ENCODE measurements at regions not wholly inside any gene's neighbourhood (a gene's known extent, or its start where the extent isn't known, plus 50 kb on each side); places are given as distances from the start of the nearest gene placed in this dataset.

DNA sequence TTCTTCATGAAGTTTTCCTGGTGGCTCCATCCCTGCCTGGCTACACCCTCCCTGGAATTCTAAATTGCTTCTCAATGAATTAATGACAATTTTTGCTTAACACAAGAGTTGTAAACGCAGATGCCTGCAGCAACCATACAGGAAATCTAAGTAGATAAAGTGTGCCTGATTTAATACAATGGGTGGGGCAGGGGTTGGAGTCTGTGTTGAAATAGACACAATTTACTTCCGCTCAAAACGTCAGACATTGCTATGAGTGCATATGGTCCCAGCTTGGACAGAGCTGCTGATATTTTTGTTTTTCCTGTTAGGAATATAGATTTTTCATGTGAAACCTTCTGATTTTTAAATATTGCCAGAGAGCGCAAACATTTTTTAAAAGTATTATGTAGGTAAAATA is 1235.0 kb upstream of the SORCS1 start:
- 74 to 80% methylated on average over 4 of the region's 4 CpGs for WGBS, 2 donors
- no peaks in the 10 kb centered on the region for H3K4me1 ChIP-seq (ENCODE audit: control insufficient read depth in 1 of 2, insufficient read depth in 2 of 2, low read length in 2 of 2)
- no peak overlapping the region for H3K27ac ChIP-seq (ENCODE audit: low read depth in 1 of 2, low read length in 2 of 2)
- DNase-seq (no peak), ATAC-seq (ENCODE audit: low FRiP score) (no peak)
- intact Hi-C loops (cut with DNase I), result no loop called here
- H3K36me3 ChIP-seq (ENCODE audit: control insufficient read depth in 1 of 2, insufficient read depth in 2 of 2, low read length in 1 of 2), result no peaks in the 10 kb centered on the region
- peaks cover 0 to 3% of the 10 kb centered on the region in 2 donors for H3K27me3 ChIP-seq (ENCODE audit: control insufficient read depth in 1 of 2, insufficient read depth in 2 of 2, low read length in 1 of 2)
- peaks cover 1% of the 10 kb centered on the region for H3K9me3 ChIP-seq (ENCODE audit: control insufficient read depth, low read length)
- no peak overlapping the region for H3K4me3 ChIP-seq (ENCODE audit: low read length in 2 of 2)

DNA sequence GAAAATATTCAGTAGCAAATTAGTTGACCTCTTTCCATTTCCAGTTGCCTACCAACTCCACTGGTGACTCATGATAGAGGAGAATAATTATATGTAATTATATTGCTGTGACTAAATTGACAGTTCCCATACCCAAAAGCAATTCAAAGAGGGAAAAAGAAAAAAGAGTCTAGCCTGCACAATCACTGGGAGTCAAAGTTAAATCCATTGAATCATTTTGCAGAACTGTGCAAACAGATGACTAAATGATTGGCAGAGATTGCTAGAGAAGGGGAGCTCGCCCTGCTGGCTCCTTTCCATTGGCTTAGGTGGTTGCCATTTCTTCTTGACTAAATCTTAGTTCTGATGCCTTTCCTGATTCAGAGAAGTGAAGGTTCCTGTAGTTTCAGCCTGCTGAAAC is 1228.6 kb upstream of the SORCS1 start:
- H3K27me3 ChIP-seq (ENCODE audit: control insufficient read depth in 1 of 2, insufficient read depth in 2 of 2, low read length in 1 of 2), result no peaks in the 10 kb centered on the region
- 4 to 12% methylated on average over 1 of the region's 1 CpG for WGBS, 2 donors

DNA sequence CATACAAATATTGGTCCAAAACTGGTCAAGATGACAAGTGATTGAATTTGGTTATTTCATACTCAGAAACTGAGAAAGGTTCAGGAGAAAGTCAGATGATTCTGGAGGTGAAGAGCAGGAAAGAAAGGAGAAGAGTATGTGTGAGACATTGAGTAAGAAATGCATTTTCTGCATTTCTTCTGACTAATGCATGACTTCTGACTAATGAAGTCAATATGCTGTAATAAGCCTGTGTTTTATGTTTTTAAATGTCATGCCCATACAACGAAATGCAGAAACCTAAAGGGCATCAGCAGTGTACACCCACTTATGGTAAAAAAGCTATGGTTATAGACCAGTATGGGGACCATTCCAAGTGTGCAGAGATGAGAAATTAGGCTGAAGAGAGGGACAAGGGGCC is 1227.8 kb upstream of the SORCS1 start:
- DNase-seq (no peak), ATAC-seq (ENCODE audit: low FRiP score) (no peak)
- no peaks in the 10 kb centered on the region for H3K36me3 ChIP-seq (ENCODE audit: control insufficient read depth in 1 of 2, insufficient read depth in 2 of 2, low read length in 1 of 2)
- H3K27me3 ChIP-seq (ENCODE audit: control insufficient read depth in 1 of 2, insufficient read depth in 2 of 2, low read length in 1 of 2), result no peaks in the 10 kb centered on the region
- H3K4me1 ChIP-seq (ENCODE audit: control insufficient read depth in 1 of 2, insufficient read depth in 2 of 2, low read length in 2 of 2), result no peaks in the 10 kb centered on the region
- H3K4me3 ChIP-seq (ENCODE audit: low read length in 2 of 2), result no peak overlapping the region
- H3K9me3 ChIP-seq (ENCODE audit: control insufficient read depth, low read length), result no peaks in the 10 kb centered on the region
- WGBS, 2 donors, result 48 to 63% methylated on average over 1 of the region's 1 CpG
- H3K27ac ChIP-seq (ENCODE audit: low read depth in 1 of 2, low read length in 2 of 2), result no peak overlapping the region
- intact Hi-C loops (cut with DNase I), result no loop called here

More for the DNA sequence above, 1228.6 kb upstream of the SORCS1 start:
- Histone ChIP-seq H3K36me3 (ENCODE audit: control insufficient read depth in 1 of 2, insufficient read depth in 2 of 2, low read length in 1 of 2) (no peaks in the 10 kb centered on the region), H3K4me3 (ENCODE audit: low read length in 2 of 2) (no peak overlapping the region), H3K27ac (ENCODE audit: low read depth in 1 of 2, low read length in 2 of 2) (no peak overlapping the region), H3K4me1 (ENCODE audit: control insufficient read depth in 1 of 2, insufficient read depth in 2 of 2, low read length in 2 of 2) (no peaks in the 10 kb centered on the region), H3K9me3 (ENCODE audit: control insufficient read depth, low read length) (no peaks in the 10 kb centered on the region)
- intact Hi-C loops (cut with DNase I), result no loop called here
- no peak for ATAC-seq (ENCODE audit: low FRiP score)
- DNase-seq, result no peak

DNA sequence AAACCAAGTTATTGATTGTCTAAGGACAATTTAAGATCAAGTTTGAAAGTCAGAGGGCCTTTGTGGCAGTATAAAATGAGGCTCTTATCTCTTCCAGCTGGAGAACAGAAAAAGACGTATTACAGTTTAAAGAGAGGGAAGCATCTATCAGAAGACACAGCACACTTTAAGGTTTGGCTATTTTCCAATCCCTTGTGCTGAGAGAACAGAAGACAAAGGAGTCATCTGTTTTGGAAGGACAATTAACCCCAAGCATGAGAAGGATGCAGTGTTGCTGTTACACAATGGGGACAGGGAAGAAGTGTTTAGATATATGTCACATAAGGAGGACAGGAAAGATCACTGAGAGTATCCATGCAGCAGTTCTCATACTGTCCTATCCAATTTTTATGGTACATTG is 1224.2 kb upstream of the SORCS1 start:
- ATAC-seq (ENCODE audit: low FRiP score) (no peak), DNase-seq (no peak)
- H3K4me1 ChIP-seq (ENCODE audit: control insufficient read depth in 1 of 2, insufficient read depth in 2 of 2, low read length in 2 of 2), result no peaks in the 10 kb centered on the region
- H3K36me3 ChIP-seq (ENCODE audit: control insufficient read depth in 1 of 2, insufficient read depth in 2 of 2, low read length in 1 of 2), result no peaks in the 10 kb centered on the region
- H3K9me3 ChIP-seq (ENCODE audit: control insufficient read depth, low read length), result no peaks in the 10 kb centered on the region
- WGBS, 2 donors, result 79 to 84% methylated on average over 1 of the region's 1 CpG
- no peak overlapping the region for H3K4me3 ChIP-seq (ENCODE audit: low read length in 2 of 2)
- H3K27ac ChIP-seq (ENCODE audit: low read depth in 1 of 2, low read length in 2 of 2), result no peak overlapping the region
- intact Hi-C loops (cut with DNase I), result no loop called here
- no peaks in the 10 kb centered on the region for H3K27me3 ChIP-seq (ENCODE audit: control insufficient read depth in 1 of 2, insufficient read depth in 2 of 2, low read length in 1 of 2)

DNA sequence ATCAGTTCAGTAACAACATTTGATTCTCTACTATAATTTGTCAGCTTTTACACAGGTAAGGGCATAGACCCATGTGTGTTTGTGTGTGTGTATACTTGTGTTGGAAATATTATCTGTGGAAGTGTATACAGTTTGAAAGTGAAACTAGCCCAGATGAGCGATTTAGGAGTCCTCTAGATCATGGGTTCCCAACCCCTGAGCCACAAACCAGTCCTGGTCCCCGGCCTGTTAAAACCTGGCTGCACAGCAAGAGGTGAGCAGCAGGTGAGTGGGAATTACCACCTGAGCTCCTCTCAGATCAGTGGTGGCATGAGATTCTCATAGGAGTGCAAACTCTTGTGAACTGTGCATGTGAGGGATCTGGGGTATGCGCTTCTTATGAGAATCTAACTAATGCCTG is 1221.5 kb upstream of the SORCS1 start:
- Histone ChIP-seq H3K4me1 (ENCODE audit: control insufficient read depth in 1 of 2, insufficient read depth in 2 of 2, low read length in 2 of 2) (no peaks in the 10 kb centered on the region), H3K27me3 (ENCODE audit: control insufficient read depth in 1 of 2, insufficient read depth in 2 of 2, low read length in 1 of 2) (no peaks in the 10 kb centered on the region), H3K9me3 (ENCODE audit: control insufficient read depth, low read length) (no peaks in the 10 kb centered on the region), H3K27ac (ENCODE audit: low read depth in 1 of 2, low read length in 2 of 2) (no peak overlapping the region), H3K4me3 (ENCODE audit: low read length in 2 of 2) (no peak overlapping the region), H3K36me3 (ENCODE audit: control insufficient read depth in 1 of 2, insufficient read depth in 2 of 2, low read length in 1 of 2) (no peaks in the 10 kb centered on the region)
- 84 to 88% methylated on average over 3 of the region's 3 CpGs for WGBS, 2 donors
- intact Hi-C loops (cut with DNase I), result no loop called here
- DNase-seq (no peak), ATAC-seq (ENCODE audit: low FRiP score) (no peak)

DNA sequence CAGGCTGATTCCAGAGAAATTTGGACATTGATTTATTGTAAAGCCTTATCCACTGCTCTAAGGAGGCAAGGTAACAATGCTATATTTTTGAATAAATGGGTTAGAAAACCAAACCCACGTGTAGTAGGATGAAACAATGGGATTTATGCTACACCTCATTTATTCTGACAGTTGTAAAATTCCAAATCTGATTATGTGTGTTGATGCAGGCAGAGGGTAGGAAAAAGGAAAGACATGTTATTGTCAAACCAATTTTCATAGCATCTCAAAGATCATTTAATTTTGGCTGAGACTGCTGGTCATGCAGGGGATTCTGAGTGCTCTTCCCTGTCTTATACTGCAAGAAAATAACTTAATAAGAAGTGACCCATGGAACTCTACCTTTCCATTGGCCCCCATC is 1219.9 kb upstream of the SORCS1 start:
- 46 to 50% methylated on average over 1 of the region's 1 CpG for WGBS, 2 donors
- Histone ChIP-seq H3K9me3 (ENCODE audit: control insufficient read depth, low read length) (no peaks in the 10 kb centered on the region), H3K4me1 (ENCODE audit: control insufficient read depth in 1 of 2, insufficient read depth in 2 of 2, low read length in 2 of 2) (no peaks in the 10 kb centered on the region), H3K36me3 (ENCODE audit: control insufficient read depth in 1 of 2, insufficient read depth in 2 of 2, low read length in 1 of 2) (no peaks in the 10 kb centered on the region), H3K4me3 (ENCODE audit: low read length in 2 of 2) (no peak overlapping the region), H3K27ac (ENCODE audit: low read depth in 1 of 2, low read length in 2 of 2) (no peak overlapping the region), H3K27me3 (ENCODE audit: control insufficient read depth in 1 of 2, insufficient read depth in 2 of 2, low read length in 1 of 2) (no peaks in the 10 kb centered on the region)
- ATAC-seq (ENCODE audit: low FRiP score), result no peak
- intact Hi-C loops (cut with DNase I), result no loop called here
- DNase-seq, result no peak

DNA sequence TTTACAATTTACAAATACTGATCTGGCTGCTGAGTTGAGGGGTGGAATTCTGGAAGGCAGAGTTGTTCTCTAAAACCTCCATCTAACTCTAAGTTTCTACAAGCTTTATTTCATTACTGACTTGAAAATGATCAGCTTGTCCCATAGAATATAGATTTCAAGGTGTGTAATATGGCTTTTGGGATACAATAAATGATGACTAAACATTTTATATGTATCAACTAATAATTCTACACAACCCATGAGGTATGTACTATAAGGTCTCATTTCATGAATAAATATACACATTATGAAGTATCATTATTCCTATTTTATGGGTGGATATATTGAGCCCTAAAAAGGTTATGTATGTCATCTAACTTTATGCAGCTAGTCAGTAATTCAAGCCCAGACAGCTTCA is 1214.3 kb upstream of the SORCS1 start:
- H3K36me3 ChIP-seq (ENCODE audit: control insufficient read depth in 1 of 2, insufficient read depth in 2 of 2, low read length in 1 of 2), result no peaks in the 10 kb centered on the region
- no peaks in the 10 kb centered on the region for H3K9me3 ChIP-seq (ENCODE audit: control insufficient read depth, low read length)
- intact Hi-C loops (cut with DNase I), result no loop called here
- H3K4me3 ChIP-seq (ENCODE audit: low read length in 2 of 2), result no peak overlapping the region
- no peak for ATAC-seq (ENCODE audit: low FRiP score)
- H3K27ac ChIP-seq (ENCODE audit: low read depth in 1 of 2, low read length in 2 of 2), result no peak overlapping the region
- DNase-seq, result no peak
- no peaks in the 10 kb centered on the region for H3K27me3 ChIP-seq (ENCODE audit: control insufficient read depth in 1 of 2, insufficient read depth in 2 of 2, low read length in 1 of 2)
- no peaks in the 10 kb centered on the region for H3K4me1 ChIP-seq (ENCODE audit: control insufficient read depth in 1 of 2, insufficient read depth in 2 of 2, low read length in 2 of 2)

DNA sequence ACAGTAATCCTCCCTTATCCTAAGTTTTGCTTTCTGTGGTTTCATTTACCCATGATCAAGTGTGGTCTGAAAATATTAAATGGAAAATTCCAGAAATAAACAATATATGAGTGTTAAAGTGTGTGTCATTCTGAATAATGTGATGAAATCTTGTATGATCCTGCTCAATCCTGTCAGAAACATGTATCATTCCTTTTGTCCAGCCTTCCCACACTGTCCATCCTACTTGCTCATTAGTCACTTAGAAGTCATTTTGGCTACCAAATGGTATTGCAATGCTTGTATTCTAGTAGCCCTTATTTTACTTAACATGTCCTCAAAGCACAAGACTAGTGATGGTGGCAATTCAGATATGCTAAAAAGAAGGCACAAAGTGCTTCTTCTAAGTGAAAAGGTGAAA is 1211.2 kb upstream of the SORCS1 start:
- no peaks in the 10 kb centered on the region for H3K36me3 ChIP-seq (ENCODE audit: control insufficient read depth in 1 of 2, insufficient read depth in 2 of 2, low read length in 1 of 2)
- DNase-seq, result no peak

DNA sequence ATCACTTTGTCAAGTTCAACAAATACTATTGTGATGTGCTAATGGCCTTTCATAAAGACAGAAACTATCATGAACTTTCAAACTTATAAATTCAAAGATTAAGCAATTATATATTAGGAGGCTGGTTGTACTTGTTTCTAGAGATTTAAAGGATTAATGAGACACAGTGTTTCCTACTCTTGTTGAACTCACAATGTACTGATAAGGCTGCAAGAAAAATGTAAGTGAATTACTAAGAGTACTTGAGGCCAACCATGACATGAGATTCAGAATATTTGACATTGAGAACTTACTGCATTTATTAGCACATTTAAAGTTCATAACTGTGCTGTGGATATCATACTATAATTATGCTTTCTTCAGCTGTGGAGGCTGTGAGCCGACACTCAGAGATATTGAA is 1210.5 kb upstream of the SORCS1 start:
- intact Hi-C loops (cut with DNase I), result no loop called here

More for the DNA sequence above, 1211.2 kb upstream of the SORCS1 start:
- Histone ChIP-seq H3K27me3 (ENCODE audit: control insufficient read depth in 1 of 2, insufficient read depth in 2 of 2, low read length in 1 of 2) (no peaks in the 10 kb centered on the region), H3K27ac (ENCODE audit: low read depth in 1 of 2, low read length in 2 of 2) (no peak overlapping the region), H3K4me3 (ENCODE audit: low read length in 2 of 2) (no peak overlapping the region), H3K9me3 (ENCODE audit: control insufficient read depth, low read length) (no peaks in the 10 kb centered on the region), H3K4me1 (ENCODE audit: control insufficient read depth in 1 of 2, insufficient read depth in 2 of 2, low read length in 2 of 2) (no peaks in the 10 kb centered on the region)
- intact Hi-C loops (cut with DNase I), result no loop called here
- ATAC-seq (ENCODE audit: low FRiP score), result no peak

DNA sequence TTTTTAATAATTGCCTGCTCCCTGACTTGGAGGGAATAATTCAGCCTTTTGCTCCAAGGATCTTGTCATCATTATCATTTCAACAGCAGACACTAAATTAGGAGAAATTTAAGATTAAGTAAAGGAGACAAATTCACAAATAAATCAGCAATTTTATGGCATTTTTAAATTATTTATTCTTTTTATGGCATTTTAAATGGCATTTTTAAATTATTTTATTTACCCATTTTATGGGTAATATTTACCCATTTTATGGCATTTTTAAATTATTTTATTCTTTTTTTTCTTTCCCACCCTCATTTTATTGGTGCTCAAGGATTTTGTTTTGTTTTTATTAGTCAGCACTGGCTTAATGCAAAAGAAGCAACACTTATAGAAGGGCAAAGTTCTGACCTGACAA is 1201.0 kb upstream of the SORCS1 start:
- Histone ChIP-seq H3K27me3 (ENCODE audit: control insufficient read depth in 1 of 2, insufficient read depth in 2 of 2, low read length in 1 of 2) (no peaks in the 10 kb centered on the region), H3K4me3 (ENCODE audit: low read length in 2 of 2) (no peak overlapping the region), H3K36me3 (ENCODE audit: control insufficient read depth in 1 of 2, insufficient read depth in 2 of 2, low read length in 1 of 2) (no peaks in the 10 kb centered on the region), H3K4me1 (ENCODE audit: control insufficient read depth in 1 of 2, insufficient read depth in 2 of 2, low read length in 2 of 2) (no peaks in the 10 kb centered on the region), H3K9me3 (ENCODE audit: control insufficient read depth, low read length) (no peaks in the 10 kb centered on the region), H3K27ac (ENCODE audit: low read depth in 1 of 2, low read length in 2 of 2) (no peak overlapping the region)
- ATAC-seq (ENCODE audit: low FRiP score) (no peak), DNase-seq (no peak)
- intact Hi-C loops (cut with DNase I), result no loop called here

More for the DNA sequence above, 1210.5 kb upstream of the SORCS1 start:
- no peaks in the 10 kb centered on the region for H3K27me3 ChIP-seq (ENCODE audit: control insufficient read depth in 1 of 2, insufficient read depth in 2 of 2, low read length in 1 of 2)
- 48 to 63% methylated on average over 1 of the region's 1 CpG for WGBS, 2 donors
- H3K4me1 ChIP-seq (ENCODE audit: control insufficient read depth in 1 of 2, insufficient read depth in 2 of 2, low read length in 2 of 2), result no peaks in the 10 kb centered on the region
- H3K27ac ChIP-seq (ENCODE audit: low read depth in 1 of 2, low read length in 2 of 2), result no peak overlapping the region
- ATAC-seq (ENCODE audit: low FRiP score), result no peak
- H3K36me3 ChIP-seq (ENCODE audit: control insufficient read depth in 1 of 2, insufficient read depth in 2 of 2, low read length in 1 of 2), result no peaks in the 10 kb centered on the region
- H3K4me3 ChIP-seq (ENCODE audit: low read length in 2 of 2), result no peak overlapping the region
- no peak for DNase-seq
- H3K9me3 ChIP-seq (ENCODE audit: control insufficient read depth, low read length), result no peaks in the 10 kb centered on the region
